Heart left ventricle (tissue), 13 donors: ENCODE measurements at regions not wholly inside any gene's neighbourhood (a gene's known extent, or its start where the extent isn't known, plus 50 kb on each side); places are given as distances from the start of the nearest gene placed in this dataset.

Experiments
- CTCF ChIP-seq, 12 donors: fragments of 200-600 bp; sonication (generic) in 4 of 12; IDR thresholded peaks; one replicate each; pipeline versions ENCODE4 v1.5.0 to v1.8.0; 2018 to 2022; ENCODE audit warnings: antibody characterized with exemption in 12 of 12, mild to moderate bottlenecking in 5 of 12
- POLR2A ChIP-seq, 2 donors: fragments of 450-650 bp; IDR thresholded peaks; one replicate each; pipeline ENCODE4 v1.6.1; 2017; ENCODE audit warnings: antibody characterized with exemption in 2 of 2, mild to moderate bottlenecking in 2 of 2, moderate library complexity in 2 of 2
- donor health status: ischemic (EF 13 %, LVEDD 7.1; RV severe dilation, severe dysfunction).
- donor health status: DM: no; HTN: yes; CAD: no.
- donor health status: DM: no; HTN: no; CAD: no.
- donor health status: ischemic (EF 25% LVEDD 6.9; RV normal size, moderate dysfunction).
- donor health status: ischemic (EF 25% LVEDD 5.7; RV mildly dilated, moderate dysfunction).
- donor health status: ischemic (EF 35%, LVEDD 5.7; RV mildly dilated, moderate dysfunction).
- donor health status: nonischemic (EF 11% LVEDD 7.7; RV severe dilation, severe dysfunction).
- donor health status: DM: yes; HTN: yes; CAD: no.
- donor health status: PGD.
- donor health status: ischemic (EF 29% LVEDD 5.4; RV normal size, mild dysfunction).
- donor health status: nonischemic (EF 23%, LVEDD 6.1; RV moderate dilation, normal function).

- TF ChIP-seq POLR2A (IDR thresholded peaks at IDR 0.05): no peak
- TF ChIP-seq CTCF (IDR thresholded peaks at IDR 0.05): no peak
Measured at GRCh38 chr9:95598236-95598635, 81.5 kb upstream of the PTCH1 start.
